ENCODE measurements at regions not wholly inside any gene's neighbourhood (a gene's known extent, or its start where the extent isn't known, plus 50 kb on each side); places are given as distances from the start of the nearest gene placed in this dataset.

- H3K9me3 ChIP-seq = no peaks in the 10 kb centered on the region
These were observed 295.3 kb upstream of the CTSO start for GRCh38 chr4:156248917-156249316.

GRCh38 chr4:156247470-156247869 is 293.8 kb upstream of the CTSO start:
- Histone ChIP-seq H3K4me3 (no peak overlapping the region), H3K27me3 (replicated peaks; ENCODE audit: insufficient read depth) (no peaks in the 10 kb centered on the region), H3K4me1 (ENCODE audit: control insufficient read depth in 1 of 2, low read depth in 2 of 2) (no peaks in the 10 kb centered on the region), H3K9me3 (no peaks in the 10 kb centered on the region), H3K36me3 (no peaks in the 10 kb centered on the region), H3K27ac (no peak overlapping the region)
- TF ChIP-seq CTCF (IDR thresholded peaks at IDR 0.05) = no peak
- DNase-seq (ENCODE audit: low spot score) (no peak), ATAC-seq (ENCODE audit: insufficient number of reproducible peaks, low FRiP score, low read depth) (no peak)

More at GRCh38 chr4:156248917-156249316, 295.3 kb upstream of the CTSO start:
- no peak overlapping the region for H3K27ac ChIP-seq
- DNase-seq (ENCODE audit: low spot score) (no peak), ATAC-seq (ENCODE audit: insufficient number of reproducible peaks, low FRiP score, low read depth) (no peak)
- no peaks in the 10 kb centered on the region for H3K36me3 ChIP-seq
- H3K4me3 ChIP-seq = no peak overlapping the region
- no peaks in the 10 kb centered on the region for H3K27me3 ChIP-seq (replicated peaks; ENCODE audit: insufficient read depth)
- no peaks in the 10 kb centered on the region for H3K4me1 ChIP-seq (ENCODE audit: control insufficient read depth in 1 of 2, low read depth in 2 of 2)
- TF ChIP-seq CTCF (IDR thresholded peaks at IDR 0.05) = no peak

GRCh38 chr4:156243015-156243414 is 289.3 kb upstream of the CTSO start:
- Histone ChIP-seq H3K4me3 (no peak overlapping the region), H3K4me1 (ENCODE audit: control insufficient read depth in 1 of 2, low read depth in 2 of 2) (no peaks in the 10 kb centered on the region), H3K36me3 (no peaks in the 10 kb centered on the region), H3K27me3 (replicated peaks; ENCODE audit: insufficient read depth) (no peaks in the 10 kb centered on the region), H3K9me3 (no peaks in the 10 kb centered on the region), H3K27ac (no peak overlapping the region)
- TF ChIP-seq CTCF (IDR thresholded peaks at IDR 0.05) = no peak
- no peak for DNase-seq (ENCODE audit: low spot score)
- ATAC-seq (ENCODE audit: insufficient number of reproducible peaks, low FRiP score, low read depth) = no peak

- H3K9me3 ChIP-seq = no peaks in the 10 kb centered on the region
- H3K27me3 ChIP-seq (replicated peaks; ENCODE audit: insufficient read depth) = no peaks in the 10 kb centered on the region
- TF ChIP-seq CTCF (IDR thresholded peaks at IDR 0.05) = no peak
- DNase-seq (ENCODE audit: low spot score) (no peak), ATAC-seq (ENCODE audit: insufficient number of reproducible peaks, low FRiP score, low read depth) (no peak)
- H3K4me3 ChIP-seq = no peak overlapping the region
- no peaks in the 10 kb centered on the region for H3K4me1 ChIP-seq (ENCODE audit: control insufficient read depth in 1 of 2, low read depth in 2 of 2)
- H3K27ac ChIP-seq = no peak overlapping the region
- no peaks in the 10 kb centered on the region for H3K36me3 ChIP-seq
These were observed 288.7 kb upstream of the CTSO start for GRCh38 chr4:156242390-156242789.

GRCh38 chr4:156241896-156242295 is 288.2 kb upstream of the CTSO start:
- ATAC-seq (ENCODE audit: insufficient number of reproducible peaks, low FRiP score, low read depth) = no peak
- no peak for TF ChIP-seq CTCF (IDR thresholded peaks at IDR 0.05)
- Histone ChIP-seq H3K9me3 (no peaks in the 10 kb centered on the region), H3K36me3 (no peaks in the 10 kb centered on the region), H3K4me1 (ENCODE audit: control insufficient read depth in 1 of 2, low read depth in 2 of 2) (no peaks in the 10 kb centered on the region), H3K4me3 (no peak overlapping the region), H3K27me3 (replicated peaks; ENCODE audit: insufficient read depth) (no peaks in the 10 kb centered on the region), H3K27ac (no peak overlapping the region)
- no peak for DNase-seq (ENCODE audit: low spot score)

Measured in thoracic aorta (tissue), 2 donors.